HUES48 (cell line): ENCODE measurements at regions not wholly inside any gene's neighbourhood (a gene's known extent, or its start where the extent isn't known, plus 50 kb on each side); places are given as distances from the start of the nearest gene placed in this dataset.
A peak's percentile ranks its signal among the peaks of the same experiment; 100 is the strongest.

Source experiments
- H3K27ac ChIP-seq: one replicate; pipeline ENCODE4 v1.7.0; 2013; ENCODE audit warnings: low read depth, low read length, inconsistent platforms
- H3K27me3 ChIP-seq: 2 replicates; pipeline ENCODE4 v1.6.1; 2013; ENCODE audit warnings: mild to moderate bottlenecking, low read length; ENCODE audit not compliant: control insufficient read depth, insufficient read depth
- H3K36me3 ChIP-seq: 2 replicates; pipeline ENCODE4 v1.6.1; 2013; ENCODE audit warnings: low read length; ENCODE audit not compliant: control insufficient read depth, insufficient read depth
- H3K4me1 ChIP-seq: 2 replicates; pipeline ENCODE4 v1.6.1; 2013; ENCODE audit warnings: mild to moderate bottlenecking, low read length; ENCODE audit not compliant: control insufficient read depth, insufficient read depth
- H3K4me3 ChIP-seq: 2 replicates; pipeline ENCODE4 v1.5.1; 2013; ENCODE audit warnings: mild to moderate bottlenecking, low read depth, low read length
- H3K9ac ChIP-seq: 2 replicates; pipeline ENCODE4 v1.6.1; 2013; ENCODE audit warnings: mild to moderate bottlenecking, low read depth, low read length, moderate library complexity
- H3K9me3 ChIP-seq: 2 replicates; pipeline ENCODE4 v1.6.1; 2013; ENCODE audit warnings: low read length; ENCODE audit not compliant: control insufficient read depth, insufficient read depth

GRCh38 chr21:18155508-18156193, 89.0 kb upstream of the CHODL start:
- peak overlapping the region; percentile 80 for H3K27ac ChIP-seq
- peak overlapping the region; percentile 20; the same call in 1 of the 2 replicates for H3K4me3 ChIP-seq

GRCh38 chr21:18153063-18153462, 91.6 kb upstream of the CHODL start:
- Histone ChIP-seq H3K4me3 (no peak overlapping the region), H3K9ac (no peak overlapping the region), H3K9me3 (no peaks in the 10 kb centered on the region), H3K36me3 (no peaks in the 10 kb centered on the region), H3K27ac (no peak overlapping the region), H3K4me1 (peaks cover 16% of the 10 kb centered on the region), H3K27me3 (no peaks in the 10 kb centered on the region)

More at GRCh38 chr21:18155508-18156193, 89.0 kb upstream of the CHODL start:
- H3K4me1 ChIP-seq: peaks cover 16% of the 10 kb centered on the region
- no peaks in the 10 kb centered on the region for H3K36me3 ChIP-seq
- H3K9me3 ChIP-seq: no peaks in the 10 kb centered on the region
- peak overlapping the region; percentile 12; the same call in 1 of the 2 replicates for H3K9ac ChIP-seq
- no peaks in the 10 kb centered on the region for H3K27me3 ChIP-seq

GRCh38 chr21:18152371-18152770, 92.3 kb upstream of the CHODL start:
- Histone ChIP-seq H3K36me3 (no peaks in the 10 kb centered on the region), H3K27ac (no peak overlapping the region), H3K4me3 (no peak overlapping the region), H3K4me1 (peaks cover 16% of the 10 kb centered on the region), H3K9me3 (no peaks in the 10 kb centered on the region), H3K9ac (no peak overlapping the region), H3K27me3 (no peaks in the 10 kb centered on the region)

GRCh38 chr21:18151046-18151445, 93.6 kb upstream of the CHODL start:
- H3K9ac ChIP-seq: no peak overlapping the region
- no peaks in the 10 kb centered on the region for H3K36me3 ChIP-seq
- no peaks in the 10 kb centered on the region for H3K27me3 ChIP-seq
- H3K4me3 ChIP-seq: no peak overlapping the region
- peaks cover 13% of the 10 kb centered on the region for H3K4me1 ChIP-seq
- H3K9me3 ChIP-seq: no peaks in the 10 kb centered on the region
- H3K27ac ChIP-seq: no peak overlapping the region

GRCh38 chr21:18148401-18148800, 96.2 kb upstream of the CHODL start:
- Histone ChIP-seq H3K27me3 (no peaks in the 10 kb centered on the region), H3K9me3 (no peaks in the 10 kb centered on the region), H3K4me1 (no peaks in the 10 kb centered on the region), H3K9ac (no peak overlapping the region), H3K27ac (no peak overlapping the region), H3K36me3 (no peaks in the 10 kb centered on the region), H3K4me3 (no peak overlapping the region)

- H3K4me3 ChIP-seq: no peak overlapping the region
Measured at GRCh38 chr21:18147678-18148077, 97.0 kb upstream of the CHODL start.

GRCh38 chr21:18146820-18147219, 97.8 kb upstream of the CHODL start:
- H3K9ac ChIP-seq: no peak overlapping the region
- H3K4me1 ChIP-seq: no peaks in the 10 kb centered on the region
- H3K9me3 ChIP-seq: no peaks in the 10 kb centered on the region
- no peaks in the 10 kb centered on the region for H3K36me3 ChIP-seq
- H3K27me3 ChIP-seq: no peaks in the 10 kb centered on the region
- no peak overlapping the region for H3K4me3 ChIP-seq
- no peak overlapping the region for H3K27ac ChIP-seq

More at GRCh38 chr21:18147678-18148077, 97.0 kb upstream of the CHODL start:
- Histone ChIP-seq H3K27me3 (no peaks in the 10 kb centered on the region), H3K27ac (no peak overlapping the region), H3K9ac (no peak overlapping the region), H3K4me1 (no peaks in the 10 kb centered on the region), H3K36me3 (no peaks in the 10 kb centered on the region), H3K9me3 (no peaks in the 10 kb centered on the region)

GRCh38 chr21:18144339-18144738, 100.3 kb upstream of the CHODL start:
- H3K9me3 ChIP-seq: no peaks in the 10 kb centered on the region

GRCh38 chr21:18142655-18143054, 102.0 kb upstream of the CHODL start:
- no peaks in the 10 kb centered on the region for H3K27me3 ChIP-seq
- H3K27ac ChIP-seq: no peak overlapping the region
- H3K36me3 ChIP-seq: no peaks in the 10 kb centered on the region
- no peak overlapping the region for H3K9ac ChIP-seq
- H3K4me1 ChIP-seq: no peaks in the 10 kb centered on the region
- no peaks in the 10 kb centered on the region for H3K9me3 ChIP-seq
- no peak overlapping the region for H3K4me3 ChIP-seq

More at GRCh38 chr21:18144339-18144738, 100.3 kb upstream of the CHODL start:
- H3K4me1 ChIP-seq: no peaks in the 10 kb centered on the region
- no peak overlapping the region for H3K27ac ChIP-seq
- H3K36me3 ChIP-seq: no peaks in the 10 kb centered on the region
- H3K4me3 ChIP-seq: no peak overlapping the region
- no peak overlapping the region for H3K9ac ChIP-seq
- no peaks in the 10 kb centered on the region for H3K27me3 ChIP-seq

- H3K9me3 ChIP-seq: no peaks in the 10 kb centered on the region
- H3K9ac ChIP-seq: no peak overlapping the region
- H3K27ac ChIP-seq: no peak overlapping the region
- H3K4me3 ChIP-seq: no peak overlapping the region
- H3K36me3 ChIP-seq: no peaks in the 10 kb centered on the region
- no peaks in the 10 kb centered on the region for H3K4me1 ChIP-seq
- no peaks in the 10 kb centered on the region for H3K27me3 ChIP-seq
Measured at GRCh38 chr21:18138507-18138906, 106.1 kb upstream of the CHODL start.

GRCh38 chr21:18129526-18129925, 115.1 kb upstream of the CHODL start:
- Histone ChIP-seq H3K4me1 (no peaks in the 10 kb centered on the region), H3K9ac (no peak overlapping the region), H3K9me3 (no peaks in the 10 kb centered on the region), H3K27ac (no peak overlapping the region), H3K36me3 (no peaks in the 10 kb centered on the region), H3K4me3 (no peak overlapping the region), H3K27me3 (no peaks in the 10 kb centered on the region)
